NCI-H524 (cell line): ENCODE measurements at regions not wholly inside any gene's neighbourhood (a gene's known extent, or its start where the extent isn't known, plus 50 kb on each side); places are given as distances from the start of the nearest gene placed in this dataset.
"Not testable (repeated sequence)": the region's sequence is repeated elsewhere in the genome, so short reads cannot be mapped to it uniquely, and the experiment has no call there.

ENCODE experiments used
- DNase-seq, 2 experiments: peaks; one replicate each; lab custom pipeline; 2025; lab: John Stamatoyannopoulos, UW

DNA sequence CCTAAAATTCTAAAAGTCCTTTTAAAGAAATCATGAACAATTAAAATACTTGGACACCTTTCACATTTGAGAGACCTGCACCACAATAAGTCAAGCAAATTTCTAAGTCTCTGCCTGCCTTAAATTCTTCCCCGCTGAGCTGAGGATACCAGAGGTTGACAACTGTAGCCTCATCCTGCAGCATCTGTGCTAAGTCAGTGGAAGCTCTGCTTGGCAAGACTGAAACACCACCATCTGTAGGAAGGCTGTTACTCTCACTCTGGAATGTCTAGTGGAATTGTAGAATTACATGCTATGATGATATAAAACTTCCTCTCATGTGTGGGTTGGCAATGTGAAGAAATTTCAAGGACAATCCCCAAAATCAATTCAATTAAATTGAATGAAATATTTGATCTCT, 1756.5 kb downstream of the NCAM2 start:
- no peak for DNase-seq

DNA sequence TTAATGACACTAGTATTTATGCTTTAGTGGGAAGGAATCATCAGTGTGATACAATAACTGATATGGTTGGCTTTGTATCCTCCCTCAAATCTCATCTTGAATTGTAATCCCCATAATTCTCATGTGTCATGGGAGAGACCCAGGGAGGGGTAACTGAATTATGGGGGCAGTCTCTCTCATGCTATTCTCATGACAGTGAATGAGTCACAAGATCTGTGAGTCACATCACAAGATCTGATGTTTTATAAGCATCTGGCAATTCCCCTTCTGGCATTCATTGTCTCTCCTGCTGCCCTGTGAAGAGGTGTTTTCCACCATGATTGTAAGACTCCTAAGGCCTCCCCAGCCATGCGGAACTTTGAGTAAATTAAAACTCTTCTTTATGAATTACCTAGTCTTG, 1760.3 kb downstream of the NCAM2 start:
- DNase-seq = no peak

DNA sequence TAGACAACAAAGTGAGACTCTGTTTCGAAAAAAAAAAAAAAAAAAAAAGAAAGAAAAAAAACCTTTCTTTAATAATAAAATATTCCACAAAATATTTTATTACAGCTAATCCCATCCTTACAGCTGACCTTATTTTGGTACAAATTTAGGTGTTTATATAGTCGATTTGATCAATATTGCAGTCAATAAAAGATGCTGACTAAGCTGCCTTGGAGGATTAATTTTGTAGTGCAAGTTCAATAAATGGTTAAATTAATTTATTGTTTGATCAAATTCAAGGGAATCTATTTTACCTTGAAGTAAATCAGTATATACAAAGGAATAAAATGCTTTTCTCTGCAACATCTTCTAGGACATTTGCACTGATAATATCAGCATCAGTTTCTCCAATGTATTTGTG, 1764.3 kb downstream of the NCAM2 start:
- no peak for DNase-seq

DNA sequence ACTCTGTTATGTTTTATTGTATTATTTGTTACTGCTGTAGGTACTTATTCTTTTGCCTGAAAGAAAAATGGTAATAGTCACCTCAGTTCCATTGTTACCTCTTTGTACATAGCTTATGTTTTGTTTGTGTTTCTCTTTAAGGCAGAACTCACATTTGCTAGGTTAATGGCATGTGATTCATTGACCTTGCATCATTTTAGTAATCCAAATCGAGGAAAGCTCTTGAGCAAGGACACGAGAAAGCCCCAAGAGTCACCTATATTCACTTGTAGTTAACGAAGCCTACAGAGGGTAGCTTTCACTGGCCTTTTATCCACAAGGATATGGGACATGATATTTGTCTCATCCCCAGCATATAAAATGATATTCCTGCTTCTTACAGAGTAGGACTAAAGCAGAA, 1765.2 kb downstream of the NCAM2 start:
- DNase-seq = no peak

DNA sequence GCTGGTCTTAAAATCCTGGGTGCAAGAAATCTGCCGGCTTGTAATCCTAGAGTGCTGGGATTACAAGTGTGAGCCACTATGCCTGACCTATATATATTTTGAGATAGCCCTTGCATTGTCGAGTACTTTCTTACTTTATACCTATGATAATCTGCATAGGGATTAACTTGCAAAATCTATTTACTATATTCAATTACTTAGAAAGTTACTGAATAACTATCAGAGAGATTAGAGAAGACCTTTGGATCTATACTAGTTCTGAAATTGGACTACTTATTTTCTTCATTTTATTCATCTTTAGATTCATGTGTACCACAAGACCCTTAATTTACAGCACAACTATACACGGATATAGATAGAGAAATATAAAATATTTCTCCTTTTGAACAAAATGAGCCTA, 1766.0 kb downstream of the NCAM2 start:
- no peak for DNase-seq

DNA sequence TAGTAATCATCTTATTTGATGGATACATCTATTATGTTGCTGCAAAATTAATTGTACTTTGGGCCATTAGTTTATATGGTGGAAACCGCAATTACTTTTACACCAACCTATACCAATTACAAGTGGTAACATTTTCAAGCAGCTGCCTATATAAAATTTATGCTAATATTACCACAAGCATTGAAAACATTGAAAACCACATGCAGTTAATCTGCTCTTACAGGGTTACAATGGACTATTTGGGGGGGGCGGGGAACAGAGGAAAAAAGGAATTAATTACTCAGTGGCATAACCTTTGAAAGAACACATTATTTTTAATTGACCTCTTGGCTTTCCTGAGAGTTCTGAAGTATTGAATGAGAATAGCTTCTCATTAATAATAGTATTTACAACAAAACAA, 1793.2 kb downstream of the NCAM2 start:
- DNase-seq = no peak

DNA sequence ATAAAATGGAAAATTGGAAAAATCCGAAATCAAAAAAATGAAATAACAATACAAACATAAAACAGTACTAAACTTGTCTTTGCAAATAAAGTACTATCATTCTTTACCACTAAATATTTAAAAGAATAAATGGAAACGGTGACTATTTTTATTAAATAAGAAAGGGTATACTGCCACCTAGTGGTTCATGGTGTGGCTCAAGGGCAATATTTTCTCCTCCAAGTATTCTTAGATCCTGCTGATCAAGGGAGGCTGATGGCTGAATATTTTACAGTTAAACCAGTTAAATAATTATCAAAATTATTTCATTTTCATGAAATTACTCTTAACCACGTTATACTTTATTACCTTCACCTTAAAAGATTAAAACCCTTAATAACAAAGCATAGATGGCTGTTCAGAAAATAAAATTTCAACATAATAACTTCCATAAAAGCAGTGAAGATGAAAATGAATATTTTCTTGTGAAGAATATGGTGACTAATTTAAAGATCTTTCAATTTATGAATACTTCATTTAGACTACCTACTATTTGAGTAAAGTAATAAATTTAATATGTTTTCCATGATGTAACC, 1793.9 kb downstream of the NCAM2 start:
- peak; percentile 3 to 66 for DNase-seq

DNA sequence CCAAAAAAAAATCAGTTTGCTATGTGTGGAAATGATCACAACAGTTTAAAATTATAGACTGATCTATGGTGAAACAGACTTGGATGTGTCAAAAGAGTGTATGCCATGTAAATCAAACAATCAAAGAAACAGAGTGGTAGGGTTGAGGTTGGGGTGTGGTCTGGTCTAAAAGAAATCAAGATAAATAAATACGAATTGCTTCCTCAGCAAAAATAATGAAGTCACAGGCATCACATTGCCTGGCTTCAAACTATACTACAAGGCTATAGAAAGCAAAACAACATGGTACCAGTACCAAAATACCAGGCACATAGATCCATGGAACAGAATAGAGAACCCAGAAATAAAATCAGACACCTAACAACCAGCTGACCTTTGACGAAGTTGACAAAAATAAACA, 1796.9 kb downstream of the NCAM2 start:
- DNase-seq = no peak

DNA sequence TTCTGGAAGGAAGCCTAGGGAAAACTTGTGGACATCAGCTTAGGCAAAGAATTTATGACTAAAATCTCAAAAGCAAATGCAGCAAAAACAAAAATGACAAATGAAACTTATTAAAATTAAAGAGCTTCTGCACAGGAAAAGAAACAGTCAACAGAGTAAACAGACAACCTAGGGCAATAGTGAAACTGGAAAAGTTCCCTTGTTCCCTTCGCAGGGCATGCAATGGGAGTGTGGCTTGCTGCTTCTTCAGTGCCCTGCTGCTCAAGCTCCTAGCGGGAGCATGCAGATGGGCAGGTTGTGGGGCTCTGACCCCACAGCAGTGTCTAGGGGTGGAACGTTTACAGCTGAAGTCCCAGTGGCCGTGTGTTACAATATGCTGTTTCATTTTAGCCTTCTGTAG, 1797.4 kb downstream of the NCAM2 start:
- DNase-seq = no peak

DNA sequence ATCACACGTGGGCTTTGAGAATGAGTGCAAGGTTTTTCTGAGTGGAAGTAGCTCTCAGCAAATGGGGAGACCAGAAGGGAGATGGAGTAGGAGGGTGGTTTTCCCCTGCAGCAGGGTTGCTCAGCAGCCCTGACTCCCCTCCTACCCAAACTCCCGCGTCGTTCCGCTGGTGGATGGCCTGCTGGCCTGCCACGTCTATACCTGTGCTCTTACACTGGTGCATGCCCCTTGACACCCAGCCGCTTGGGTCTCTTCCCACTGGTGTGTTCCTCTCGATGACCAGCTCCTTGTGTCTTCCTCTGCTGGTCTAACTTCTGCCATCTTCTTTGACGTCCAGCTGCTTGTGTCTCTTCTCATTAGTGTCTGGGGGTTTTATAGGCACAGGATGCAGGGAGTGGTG, 1797.9 kb downstream of the NCAM2 start:
- no peak for DNase-seq

DNA sequence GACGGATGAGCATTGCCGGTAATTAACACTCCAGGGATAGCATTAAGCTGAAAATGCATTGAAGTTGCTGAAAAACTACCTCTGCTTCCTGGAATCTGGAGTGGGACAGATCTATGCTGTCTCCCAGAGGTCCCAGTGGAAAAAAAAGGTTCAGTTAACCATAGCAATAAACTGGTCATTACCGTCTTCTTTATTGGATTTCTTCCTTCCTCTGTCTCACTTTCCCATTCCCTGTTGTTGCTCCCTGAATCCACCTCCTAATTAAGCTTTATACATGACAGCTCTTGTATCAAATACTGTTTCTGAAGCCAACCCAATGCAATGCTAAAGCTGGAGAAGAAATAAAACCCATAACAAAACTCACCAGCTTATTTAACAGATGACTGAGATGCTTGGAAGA, 1805.9 kb downstream of the NCAM2 start:
- DNase-seq = no peak

DNA sequence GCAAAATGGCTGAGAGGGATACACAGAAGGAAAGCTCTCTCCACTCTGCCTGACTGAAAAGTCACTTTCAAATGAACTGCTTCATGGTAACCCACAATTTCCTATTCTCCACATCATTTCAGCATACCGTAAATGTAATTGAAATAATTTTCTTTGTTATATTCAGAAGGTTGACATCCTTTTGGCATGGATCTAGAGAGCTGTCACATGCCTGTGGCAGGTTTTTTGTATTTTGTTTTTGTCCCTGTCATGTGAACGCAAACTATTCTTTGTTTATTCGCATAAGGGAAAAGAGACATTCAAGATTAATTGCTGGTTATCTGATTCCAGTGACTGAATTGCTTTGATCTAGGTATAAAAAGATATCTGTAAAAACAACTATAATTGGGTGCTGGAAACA, 1808.1 kb downstream of the NCAM2 start:
- no peak for DNase-seq

DNA sequence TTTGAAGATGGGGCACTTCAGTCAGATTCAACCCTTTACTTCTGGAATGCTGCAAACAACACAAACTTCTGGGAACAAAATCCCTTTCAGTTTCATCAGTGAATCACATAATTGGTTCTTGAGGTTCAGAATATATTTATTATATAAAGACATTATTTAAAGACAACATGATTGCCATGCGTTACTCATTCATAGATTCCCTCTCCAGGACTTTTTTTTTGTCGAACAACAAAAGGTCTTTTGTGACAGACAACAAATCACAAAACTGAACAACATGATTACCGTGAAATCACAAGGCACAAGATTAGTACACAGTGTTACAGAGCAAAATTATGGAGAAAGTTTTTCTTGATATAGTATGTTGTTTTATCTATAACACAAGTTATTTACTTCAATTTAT, 1815.0 kb downstream of the NCAM2 start:
- no peak for DNase-seq

DNA sequence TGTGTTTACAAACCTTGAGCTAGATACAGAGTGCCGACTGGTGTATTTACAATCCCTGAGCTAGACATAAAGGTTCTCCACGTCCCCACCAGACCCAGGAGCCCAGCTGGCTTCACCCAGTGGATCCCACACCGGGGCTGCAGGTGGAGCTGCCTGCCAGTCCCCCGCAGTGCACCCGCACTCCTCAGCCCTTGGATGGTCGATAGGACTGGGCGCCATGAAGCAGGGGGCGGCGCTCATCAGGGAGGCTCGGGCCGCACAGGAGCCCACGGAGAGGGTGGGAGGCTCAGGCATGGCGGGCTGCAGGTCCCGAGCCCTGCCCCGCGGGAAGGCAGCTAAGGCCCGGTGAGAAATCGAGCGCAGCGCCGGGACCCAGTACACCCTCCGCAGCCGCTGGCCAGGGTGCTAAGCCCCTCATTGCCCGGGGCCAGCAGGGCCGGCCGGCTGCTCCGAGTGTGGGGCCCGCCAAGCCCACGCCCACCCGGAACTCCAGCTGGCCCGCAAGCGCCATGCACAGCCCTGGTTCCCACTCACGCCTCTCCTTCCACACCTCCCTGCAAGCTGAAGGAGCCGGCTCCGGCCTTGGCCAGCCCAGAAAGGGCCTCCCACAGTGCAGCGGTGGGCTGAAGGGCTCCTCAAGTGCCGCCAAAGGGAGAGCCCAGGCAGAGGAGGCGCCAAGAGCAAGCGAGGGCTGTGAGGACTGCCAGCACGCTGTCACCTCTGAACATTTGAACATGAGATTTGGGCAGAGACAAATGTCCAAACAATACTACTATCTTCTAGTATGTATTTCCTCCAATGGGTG, 1820.7 kb downstream of the NCAM2 start:
- not testable (repeated sequence) for DNase-seq

DNA sequence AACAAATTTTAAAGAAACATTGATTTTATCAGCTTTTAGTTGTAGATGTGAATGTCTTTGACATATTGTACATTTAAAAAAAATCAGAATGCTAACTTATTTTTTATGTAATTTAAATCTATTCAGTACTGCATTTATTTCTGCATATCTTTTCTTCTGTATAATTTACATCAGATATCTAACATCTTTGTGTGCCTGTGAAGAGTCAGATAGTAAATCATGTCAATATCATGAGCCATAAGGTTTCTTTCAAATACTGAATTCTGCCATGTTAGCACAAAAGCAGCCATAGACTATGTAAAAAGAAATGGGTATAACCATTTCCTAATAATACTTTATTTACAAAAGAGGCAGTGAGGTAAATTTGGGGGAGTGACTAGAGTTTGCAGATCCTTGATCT, 1829.2 kb downstream of the NCAM2 start:
- no peak for DNase-seq

DNA sequence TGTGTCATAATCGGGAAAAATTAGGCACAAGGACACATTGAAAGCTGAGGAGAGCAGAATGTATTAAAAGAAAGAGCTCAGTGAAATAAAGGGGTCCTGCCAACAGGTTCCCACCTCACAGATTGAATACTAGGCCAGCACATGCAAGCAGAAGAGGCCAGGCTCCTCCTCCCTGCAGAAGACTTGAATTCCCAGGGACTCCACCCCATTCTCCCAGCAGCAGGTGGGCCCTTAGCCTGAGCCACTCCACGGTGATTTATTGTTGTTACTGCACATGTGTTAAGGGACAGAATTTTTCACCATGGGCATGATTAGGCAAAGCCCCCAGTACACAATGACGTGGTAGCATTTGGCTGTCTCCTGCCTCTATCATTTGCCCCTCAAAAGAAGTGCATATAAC, 1844.7 kb downstream of the NCAM2 start:
- peak; percentile 68 to 89 for DNase-seq

DNA sequence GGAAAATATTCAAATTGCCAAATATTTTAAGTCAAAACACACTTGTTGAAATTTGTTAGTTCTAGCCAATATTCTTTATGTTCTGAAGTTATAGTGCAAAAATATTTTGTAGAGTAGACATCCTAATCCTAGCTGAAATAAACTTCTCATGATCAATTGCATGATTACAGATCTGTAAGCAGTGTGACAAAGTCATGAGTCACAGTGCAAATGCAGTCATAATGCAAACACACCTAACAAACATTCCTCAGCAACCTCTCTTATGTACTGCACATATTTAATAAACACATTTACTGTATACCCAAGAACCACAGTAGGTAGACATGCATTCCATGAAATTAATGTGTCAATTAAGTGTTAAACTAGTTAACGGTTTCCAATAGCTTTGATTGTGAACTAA, 1857.4 kb downstream of the NCAM2 start:
- no peak for DNase-seq

DNA sequence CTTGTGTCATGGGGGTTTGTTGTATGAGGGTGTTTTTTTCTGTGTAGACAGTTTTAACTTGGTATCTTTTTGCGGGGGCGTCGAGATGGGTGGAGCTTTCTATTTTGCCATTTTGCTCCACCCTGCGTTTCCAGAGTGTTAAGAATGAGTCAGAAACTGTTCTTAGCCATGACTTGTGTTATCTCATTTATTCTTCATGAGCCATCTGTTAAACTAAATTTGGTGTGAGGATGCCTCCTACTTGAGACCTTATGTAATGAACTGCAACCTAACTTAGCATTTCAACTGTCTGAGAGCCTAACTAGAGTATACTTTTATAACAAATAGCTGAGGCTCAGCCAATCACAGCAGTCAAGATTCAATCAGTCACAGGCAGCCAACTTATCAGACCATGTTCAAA, 1873.5 kb downstream of the NCAM2 start:
- DNase-seq = peak in 1 of 2 experiments; percentile 4

DNA sequence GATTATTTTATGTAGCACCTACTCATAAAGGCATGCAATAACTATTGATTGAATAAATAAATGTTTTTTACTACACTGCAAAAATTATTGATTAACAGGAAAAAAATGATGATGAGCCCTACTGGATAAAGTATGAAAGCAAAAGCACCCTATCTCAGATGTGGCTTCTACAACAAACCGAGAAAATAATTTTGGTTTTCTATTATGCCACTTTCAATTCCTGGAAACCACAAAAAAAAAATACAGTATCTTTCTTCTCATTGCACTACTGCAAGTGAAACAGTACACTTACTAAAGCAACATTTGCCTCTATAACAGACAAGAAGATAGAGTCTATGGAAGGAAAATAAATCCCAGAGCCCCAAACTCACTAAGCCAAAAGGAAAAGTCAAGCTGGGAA, 1882.4 kb downstream of the NCAM2 start:
- DNase-seq = no peak

DNA sequence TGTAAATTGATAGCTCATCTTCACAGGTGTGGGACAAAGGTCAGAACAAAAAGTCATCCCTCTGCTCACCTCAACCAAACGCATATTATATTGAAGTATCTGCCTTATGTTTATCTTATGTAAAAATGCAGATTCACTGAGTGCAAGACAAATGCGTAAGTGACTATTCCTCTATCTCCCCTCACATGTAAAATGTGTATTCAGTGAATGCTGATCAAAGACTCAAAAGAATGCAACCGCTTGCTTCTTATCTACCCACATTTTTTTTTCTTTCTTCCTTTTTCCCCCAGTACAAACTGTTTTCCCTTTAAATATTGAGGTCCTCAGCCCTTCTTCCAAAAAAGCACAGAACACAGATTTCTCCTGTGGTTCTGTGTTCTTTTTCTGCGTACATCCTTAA, 1882.9 kb downstream of the NCAM2 start:
- DNase-seq = no peak

DNA sequence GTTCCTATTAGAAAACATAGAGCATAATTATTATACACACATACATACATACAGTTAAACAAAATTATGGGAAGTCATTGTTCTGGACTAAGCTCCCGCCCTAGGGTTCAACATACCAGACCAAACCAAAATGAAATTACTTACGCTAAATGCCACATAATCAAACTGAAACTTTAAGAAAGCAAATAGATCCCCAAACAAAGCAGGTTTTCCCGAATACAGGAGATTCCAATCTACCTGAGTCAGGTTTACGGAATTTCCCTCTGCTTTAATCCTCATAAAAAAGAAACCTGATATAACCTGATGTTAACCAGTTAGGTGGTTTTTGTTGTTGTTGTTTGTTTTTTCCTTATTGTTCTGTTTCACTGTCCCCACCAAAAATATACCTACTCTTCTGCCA, 1886.9 kb downstream of the NCAM2 start:
- DNase-seq = no peak

DNA sequence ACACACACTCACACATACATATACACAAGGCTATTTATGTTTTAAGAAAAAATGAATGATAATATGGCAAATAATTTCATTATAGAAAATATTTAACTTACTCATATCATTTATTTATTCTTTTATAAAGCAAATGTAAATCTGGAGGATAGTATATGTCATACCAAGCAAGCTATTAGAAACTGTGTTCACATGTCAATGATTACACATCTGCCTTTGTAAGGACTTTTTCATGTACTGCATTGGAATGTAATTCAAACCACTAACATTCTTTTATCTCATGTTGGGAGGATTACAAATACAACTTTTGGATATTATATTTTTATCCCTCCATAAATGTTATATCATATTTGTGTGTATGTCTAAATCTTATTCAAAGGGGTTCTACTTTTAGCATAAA, 1887.4 kb downstream of the NCAM2 start:
- no peak for DNase-seq

DNA sequence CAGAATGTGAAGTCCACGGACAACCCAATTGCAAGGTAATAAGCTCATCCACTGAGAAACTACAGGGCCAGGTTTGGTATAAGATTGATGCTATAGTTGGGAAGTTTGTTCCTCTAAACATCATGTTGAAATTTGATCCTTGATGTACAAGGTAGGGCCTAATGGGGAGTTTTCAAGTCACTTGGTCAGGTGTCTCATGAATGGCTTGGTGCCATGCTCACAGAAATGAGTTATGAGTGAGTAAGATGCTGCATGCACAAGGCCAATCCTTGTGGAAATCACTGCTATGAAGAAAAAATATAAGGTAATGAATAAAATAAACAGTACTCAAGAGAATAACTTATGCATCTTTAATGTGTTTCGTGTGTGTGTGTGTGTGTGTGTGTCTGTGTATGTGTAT, 1891.2 kb downstream of the NCAM2 start:
- DNase-seq = peak in 1 of 2 experiments; percentile 2

DNA sequence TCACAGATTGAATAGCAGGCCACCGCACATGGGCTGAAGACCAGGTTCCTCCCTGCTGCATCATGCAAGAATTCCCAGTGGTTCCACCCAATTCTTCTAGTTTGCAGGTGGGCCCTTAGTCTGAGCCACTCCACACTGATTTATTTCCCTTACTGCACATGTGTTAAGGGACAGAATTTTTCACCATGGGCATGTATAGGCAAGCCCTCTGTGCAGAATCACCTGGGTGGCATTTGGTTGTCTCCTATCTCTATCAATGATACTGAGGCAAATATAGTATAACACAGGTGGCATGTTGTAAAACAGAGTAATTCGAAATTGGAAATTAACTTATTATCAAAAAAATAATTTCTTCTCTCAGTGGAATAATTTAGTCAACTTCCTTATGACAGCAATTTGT, 1892.4 kb downstream of the NCAM2 start:
- DNase-seq = peak in 1 of 2 experiments; percentile 5
